Bronchial epithelial cell (primary cell): ENCODE measurements at regions not wholly inside any gene's neighbourhood (a gene's known extent, or its start where the extent isn't known, plus 50 kb on each side); places are given as distances from the start of the nearest gene placed in this dataset.

Experiments
- DNase-seq: peaks from one replicate; pipeline ENCODE4 v3.0.0-alpha.2; 2010; ENCODE audit warnings: low read depth
- FAIRE-seq: peaks from 2 replicates; lab custom pipeline; 2011; peaks lifted over from hg19 to GRCh38; lab: Jason Lieb, UNC
- H3K27me3 ChIP-seq: 2 replicates; pipeline ENCODE4 v1.5.1; 2011; ENCODE audit warnings: low read length; ENCODE audit not compliant: control insufficient read depth, insufficient read depth
- H3K36me3 ChIP-seq: 2 replicates; pipeline ENCODE4 v1.5.1; 2011; ENCODE audit warnings: low read length; ENCODE audit not compliant: control insufficient read depth, insufficient read depth
- H3K4me3 ChIP-seq: 2 replicates; pipeline ENCODE4 v1.5.1; 2011; ENCODE audit warnings: mild to moderate bottlenecking, low read depth, low read length, control low read depth
- CTCF ChIP-seq: IDR thresholded peaks from 2 replicates; pipeline ENCODE4 v1.5.1; 2011; ENCODE audit warnings: mild to moderate bottlenecking, moderate library complexity, low read length, control low read depth, inconsistent platforms; ENCODE audit not compliant: insufficient read depth, severe bottlenecking

- Histone ChIP-seq H3K4me3 (no peak overlapping the region), H3K27me3 (no peaks in the 10 kb centered on the region), H3K36me3 (no peaks in the 10 kb centered on the region)
- no peak for TF ChIP-seq CTCF
- FAIRE-seq (no peak), DNase-seq (no peak)
Observed at GRCh38 chr13:34803756-34804155, 138.3 kb upstream of the NBEA start.

GRCh38 chr13:34805347-34805746 is 136.7 kb upstream of the NBEA start:
- no peak for TF ChIP-seq CTCF
- no peak overlapping the region for H3K4me3 ChIP-seq
- no peaks in the 10 kb centered on the region for H3K36me3 ChIP-seq
- peak; percentile 4 for DNase-seq
- H3K27me3 ChIP-seq = no peaks in the 10 kb centered on the region
- no peak for FAIRE-seq

- FAIRE-seq (no peak), DNase-seq (no peak)
- Histone ChIP-seq H3K4me3 (no peak overlapping the region), H3K36me3 (no peaks in the 10 kb centered on the region), H3K27me3 (no peaks in the 10 kb centered on the region)
- no peak for TF ChIP-seq CTCF
Observed at GRCh38 chr13:34808649-34809048, 133.4 kb upstream of the NBEA start.

- Histone ChIP-seq H3K4me3 (no peak overlapping the region), H3K36me3 (no peaks in the 10 kb centered on the region), H3K27me3 (no peaks in the 10 kb centered on the region)
- no peak for TF ChIP-seq CTCF
- FAIRE-seq (no peak), DNase-seq (no peak)
Observed at GRCh38 chr13:34810996-34811395, 131.1 kb upstream of the NBEA start.

GRCh38 chr13:34815526-34815925 is 126.5 kb upstream of the NBEA start:
- no peak for TF ChIP-seq CTCF
- Histone ChIP-seq H3K27me3 (no peaks in the 10 kb centered on the region), H3K4me3 (no peak overlapping the region), H3K36me3 (no peaks in the 10 kb centered on the region)
- no peak for FAIRE-seq
- peak; percentile 55 for DNase-seq

GRCh38 chr13:34816245-34816884 is 125.7 kb upstream of the NBEA start:
- FAIRE-seq = no peak

More at GRCh38 chr13:34816245-34816884, 125.7 kb upstream of the NBEA start:
- H3K4me3 ChIP-seq = no peak overlapping the region
- H3K36me3 ChIP-seq = no peaks in the 10 kb centered on the region
- no peak for DNase-seq
- TF ChIP-seq CTCF = no peak
- no peaks in the 10 kb centered on the region for H3K27me3 ChIP-seq
